Left hindlimb (tissue), 1 donor: ENCODE measurements at regions not wholly inside any gene's neighbourhood (a gene's known extent, or its start where the extent isn't known, plus 50 kb on each side); places are given as distances from the start of the nearest gene placed in this dataset.
A peak's percentile ranks its signal among the peaks of the same experiment; 100 is the strongest.

Experiments used
- DNase-seq: peaks from one replicate; pipeline ENCODE4 v3.0.0-alpha.2; 2018

DNA sequence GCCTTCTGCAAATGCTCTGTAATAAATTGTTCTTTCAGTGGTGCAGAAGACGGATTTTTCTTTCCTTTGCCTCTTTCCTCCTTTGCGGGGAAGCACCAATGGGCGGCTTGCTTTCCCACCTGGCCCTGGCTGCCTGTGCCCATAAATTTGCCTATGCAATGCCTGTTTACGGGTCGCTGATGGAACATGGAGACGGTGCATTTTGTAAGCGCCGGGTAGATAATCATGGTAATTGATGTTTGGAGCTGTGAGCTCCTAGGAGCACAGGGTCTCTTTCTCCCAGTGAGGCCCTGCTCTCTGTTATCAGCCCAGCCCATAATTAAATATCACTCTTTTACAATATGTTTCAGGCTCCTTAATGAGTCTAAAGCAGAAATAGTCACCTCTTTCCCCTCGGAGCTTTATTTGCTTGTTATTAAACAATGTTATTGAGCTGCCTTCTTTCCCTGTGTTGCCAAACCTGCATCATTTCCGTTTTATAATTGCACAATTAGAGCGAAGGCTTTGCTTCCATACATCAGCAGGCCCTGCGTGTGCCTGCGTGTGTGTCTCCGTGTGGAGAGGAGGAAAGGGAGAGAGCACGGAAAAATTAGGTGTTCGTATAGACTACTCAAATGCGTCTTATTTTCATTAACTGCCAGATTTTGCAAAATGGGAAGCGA, 437.4 kb upstream of the POU3F3 start:
- no peak for DNase-seq

DNA sequence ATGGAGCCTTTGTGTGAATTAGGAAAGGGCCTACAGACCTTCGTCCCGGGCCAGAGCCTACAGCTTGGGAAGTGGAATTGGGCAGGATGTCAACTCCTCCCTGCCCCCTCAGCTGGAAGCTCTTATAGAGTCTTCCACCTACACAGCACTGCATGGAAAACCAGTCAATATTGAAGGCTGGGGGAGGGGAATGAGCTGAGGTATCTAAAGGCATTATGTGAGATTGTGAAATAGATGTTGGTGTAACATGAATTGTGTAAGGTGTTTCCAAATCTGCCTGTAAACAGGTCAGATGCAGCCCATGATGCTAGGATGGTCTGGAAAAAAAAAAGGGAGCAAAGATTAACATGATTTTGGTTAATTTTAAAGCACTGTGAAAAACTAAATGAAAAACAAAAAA, 433.5 kb upstream of the POU3F3 start:
- DNase-seq, result no peak

DNA sequence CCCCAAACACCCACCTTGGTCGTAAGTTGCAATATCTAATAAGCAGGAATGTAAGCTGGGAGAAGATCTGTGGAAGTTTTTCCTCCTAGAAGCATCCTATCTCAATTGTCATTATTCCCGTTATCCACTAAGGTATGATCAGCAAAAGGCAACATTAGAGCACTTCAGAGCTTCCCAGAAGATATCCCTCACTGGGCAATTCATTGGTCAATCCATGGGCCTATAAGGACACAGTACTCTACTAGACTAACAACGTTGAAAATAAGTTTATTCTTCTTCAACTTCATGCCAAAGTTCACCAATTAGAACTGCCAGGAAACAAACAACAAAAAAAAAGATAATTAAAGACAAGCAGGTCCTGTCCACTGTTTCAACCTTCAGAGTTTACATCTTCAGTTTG, 433.0 kb upstream of the POU3F3 start:
- DNase-seq, result no peak

DNA sequence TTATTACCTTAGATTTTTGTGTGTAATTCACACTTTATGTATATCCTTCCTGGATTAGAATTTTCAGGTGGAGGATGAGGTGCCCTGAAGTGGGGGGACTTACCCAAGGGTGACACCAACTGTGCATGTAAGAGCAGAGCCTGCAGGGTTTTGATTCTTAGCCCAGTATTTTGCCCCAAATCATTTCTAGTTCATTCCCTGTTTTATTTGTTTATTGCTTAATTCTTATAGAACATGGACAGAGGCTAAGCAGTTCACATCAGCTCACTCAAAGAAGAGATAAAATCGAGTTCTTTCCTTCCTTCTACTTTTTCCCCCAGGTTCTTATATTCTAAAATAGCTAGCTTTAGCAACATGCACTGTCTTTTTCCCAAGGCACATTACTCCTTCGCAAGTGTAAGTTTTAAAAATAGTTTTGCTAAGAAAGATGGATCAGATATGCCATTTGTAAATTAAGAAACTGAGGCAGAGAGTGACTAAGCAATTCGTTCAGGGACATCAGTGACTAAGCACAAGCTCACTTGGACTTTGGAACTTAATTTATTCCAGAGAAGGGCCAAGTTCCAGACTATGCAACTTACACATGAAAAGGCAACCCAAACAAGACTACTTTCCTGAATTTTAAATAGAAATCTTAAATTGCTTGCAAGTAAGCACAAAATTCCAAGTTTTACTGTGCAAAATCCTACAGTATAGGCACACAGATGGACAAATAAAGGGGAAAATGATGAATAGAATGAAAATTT, 427.9 kb upstream of the POU3F3 start:
- DNase-seq, result no peak

- DNase-seq, result no peak
Measured at GRCh38 chr2:104428155-104428554, 425.8 kb upstream of the POU3F3 start.

- no peak for DNase-seq
Measured at GRCh38 chr2:104429639-104430358, 424.1 kb upstream of the POU3F3 start.

GRCh38 chr2:104430359-104430740, 423.6 kb upstream of the POU3F3 start:
- no peak for DNase-seq

DNA sequence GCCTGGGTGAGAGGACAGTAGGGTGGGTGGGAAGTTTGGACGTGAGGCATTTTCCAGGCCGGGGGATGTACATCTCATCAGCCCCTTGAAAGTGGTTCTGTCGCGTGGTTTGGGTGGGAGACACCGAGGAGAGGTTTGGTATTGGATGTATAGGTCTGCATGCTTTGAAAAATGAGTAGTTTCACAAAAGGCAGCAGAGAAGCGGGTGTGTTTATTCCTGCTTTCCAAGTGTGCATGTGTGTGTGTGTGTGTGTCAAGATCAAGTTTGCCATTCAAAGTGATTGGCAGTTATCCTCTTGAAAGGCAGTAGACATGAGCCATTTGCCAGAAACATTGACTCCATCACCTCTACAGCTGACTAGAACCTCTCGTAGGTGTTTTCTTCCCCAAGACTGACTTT, 423.1 kb upstream of the POU3F3 start:
- no peak for DNase-seq

DNA sequence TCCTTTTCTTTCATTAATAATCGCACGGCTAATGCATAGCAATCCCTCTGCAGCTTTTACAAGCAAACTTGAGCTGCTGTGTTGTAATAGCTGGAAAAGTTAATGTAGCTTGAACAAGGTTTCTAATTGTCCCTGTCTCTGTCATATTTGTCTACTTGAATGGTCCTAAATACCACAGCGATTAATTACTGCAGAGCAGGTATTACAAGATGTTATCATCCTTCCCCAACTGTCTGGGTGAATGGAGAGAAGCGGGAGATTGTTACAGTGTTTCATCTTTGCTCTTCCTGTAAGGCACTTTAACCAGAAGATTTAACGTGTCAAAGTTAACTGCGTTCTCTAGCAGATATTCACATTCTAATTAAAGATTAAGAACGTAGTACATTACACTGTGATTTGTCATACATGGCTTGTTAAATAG, 422.2 kb upstream of the POU3F3 start:
- no peak for DNase-seq

DNA sequence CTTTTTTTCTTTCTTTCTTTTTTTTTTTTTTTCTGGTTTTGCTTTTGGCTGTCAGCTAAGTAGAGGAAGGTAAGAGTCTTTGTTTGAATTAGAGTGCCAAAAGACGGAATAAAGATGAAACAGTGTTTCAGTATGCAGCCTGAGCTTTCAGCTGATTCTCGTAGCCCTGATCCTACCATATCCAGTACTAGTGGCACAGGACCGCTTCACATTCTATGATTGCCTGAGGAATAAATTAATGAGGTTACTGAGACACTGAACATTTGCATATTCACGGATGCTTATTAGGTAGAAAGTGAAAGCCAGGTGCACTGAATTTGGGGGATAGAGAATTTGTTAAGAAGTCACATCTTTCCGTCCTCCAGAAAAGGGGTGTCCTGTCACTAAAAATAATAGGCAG, 421.5 kb upstream of the POU3F3 start:
- DNase-seq, result no peak

- no peak for DNase-seq
Measured at GRCh38 chr2:104432991-104433390, 420.9 kb upstream of the POU3F3 start.

- no peak for DNase-seq
Measured at GRCh38 chr2:104433657-104434056, 420.3 kb upstream of the POU3F3 start.

GRCh38 chr2:104434318-104434792, 419.6 kb upstream of the POU3F3 start:
- peak; percentile 42 for DNase-seq

DNA sequence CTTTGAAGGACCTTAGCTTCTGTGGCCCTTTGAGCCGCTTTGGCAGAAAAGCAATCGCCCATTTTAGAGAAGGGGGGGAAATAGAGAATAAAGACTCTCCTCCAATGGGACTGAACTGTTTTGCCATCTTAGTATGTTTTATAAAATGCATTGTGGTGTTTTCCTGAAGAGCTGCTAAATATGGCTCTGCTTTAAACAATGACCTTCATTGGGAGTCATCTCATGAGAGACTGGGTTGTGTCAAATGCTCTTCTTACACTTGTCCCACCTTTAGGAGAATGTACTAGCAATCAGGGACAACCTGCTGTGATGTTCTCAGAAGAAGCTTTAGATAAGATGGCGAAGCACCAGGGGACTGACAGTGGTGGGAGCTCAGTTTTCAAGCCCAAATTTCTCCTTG, 418.9 kb upstream of the POU3F3 start:
- no peak for DNase-seq

GRCh38 chr2:104438481-104438880, 415.4 kb upstream of the POU3F3 start:
- DNase-seq, result no peak

- DNase-seq, result no peak
Measured at GRCh38 chr2:104443145-104443544, 410.8 kb upstream of the POU3F3 start.

DNA sequence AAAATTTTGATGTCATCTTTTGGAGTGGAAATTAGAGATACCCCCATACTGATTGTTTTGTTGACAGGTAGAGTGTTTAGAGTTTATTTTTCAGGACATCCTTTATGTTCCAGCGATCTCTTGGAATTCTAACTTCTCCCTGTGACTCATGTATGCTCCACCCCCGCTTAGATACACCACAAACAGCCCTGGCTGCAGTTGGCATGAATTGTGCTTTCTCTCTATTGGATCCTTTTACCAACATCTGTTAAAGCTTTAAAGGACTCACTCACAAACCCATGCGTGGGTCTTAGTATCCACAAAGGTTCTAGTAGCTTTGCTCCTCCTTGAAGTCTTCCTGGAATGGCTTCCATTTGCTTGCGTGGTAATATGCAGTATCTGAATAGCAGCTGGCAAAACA, 409.5 kb upstream of the POU3F3 start:
- no peak for DNase-seq

DNA sequence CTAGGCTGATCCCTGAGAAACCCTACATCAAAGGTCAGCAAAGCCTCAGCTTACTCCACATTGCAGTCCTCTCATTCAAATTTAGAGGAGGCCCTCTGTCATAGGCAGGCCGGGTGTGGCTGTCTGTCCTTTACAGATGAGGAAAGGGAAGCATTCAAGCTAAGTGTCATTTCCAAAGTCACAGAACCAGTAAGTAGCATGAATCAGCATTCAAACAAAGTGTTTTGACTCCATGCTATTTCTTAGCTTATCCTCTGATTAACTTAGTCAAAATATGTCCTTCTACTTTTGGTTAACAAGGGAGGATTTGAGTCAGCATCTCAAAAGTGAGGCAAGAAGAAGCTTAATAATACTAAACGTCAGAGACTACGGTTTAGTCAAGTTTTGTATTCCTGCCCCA, 409.0 kb upstream of the POU3F3 start:
- no peak for DNase-seq

DNA sequence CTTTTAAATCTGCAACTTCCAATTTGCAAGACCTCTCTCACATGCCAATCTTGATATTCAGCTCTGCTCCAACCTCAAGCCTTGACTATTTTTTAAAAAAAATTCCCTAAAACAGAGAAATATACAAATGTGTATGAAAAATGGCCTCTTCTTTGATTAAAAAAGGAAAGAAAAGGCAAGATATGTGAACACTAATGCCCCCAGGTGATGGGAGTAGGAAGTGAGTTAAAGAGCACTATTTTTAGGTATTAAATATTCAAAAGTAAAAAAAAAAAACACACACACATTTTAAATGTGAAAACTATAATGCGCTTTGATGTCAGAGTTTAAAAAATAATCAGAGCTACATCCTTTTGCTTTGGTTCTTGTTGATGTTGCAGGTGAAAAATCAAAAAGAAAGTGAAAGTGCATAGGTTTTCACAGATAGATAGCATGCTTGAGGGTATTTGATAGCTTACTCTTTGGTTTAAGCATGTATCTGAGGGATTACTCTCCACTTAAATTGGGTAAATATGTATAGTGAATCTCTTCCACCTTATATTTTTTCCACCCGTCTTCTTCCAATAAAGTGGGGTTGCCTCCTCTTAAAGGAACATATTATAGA, 406.0 kb upstream of the POU3F3 start:
- no peak for DNase-seq

- DNase-seq, result no peak
Measured at GRCh38 chr2:104448661-104449440, 405.1 kb upstream of the POU3F3 start.

- no peak for DNase-seq
Measured at GRCh38 chr2:104452558-104452957, 401.4 kb upstream of the POU3F3 start.

GRCh38 chr2:104462731-104463130, 391.2 kb upstream of the POU3F3 start:
- no peak for DNase-seq

- no peak for DNase-seq
Measured at GRCh38 chr2:104465981-104466380, 387.9 kb upstream of the POU3F3 start.
